GM18873 (cell line): ENCODE measurements at regions not wholly inside any gene's neighbourhood (a gene's known extent, or its start where the extent isn't known, plus 50 kb on each side); places are given as distances from the start of the nearest gene placed in this dataset.

Experiments
- ATAC-seq: cut with Tn5 transposase; IDR thresholded peaks from one replicate; pipeline ENCODE4 v1.9.1; 2021; ENCODE audit warnings: mild to moderate bottlenecking, moderate library complexity, moderate number of reproducible peaks; ENCODE audit not compliant: unreplicated experiment, low FRiP score

- no peak for ATAC-seq
Measured at GRCh38 chr2:65869296-65869695, 436.9 kb upstream of the SPRED2 start.

- no peak for ATAC-seq
Measured at GRCh38 chr2:65868177-65868576, 435.8 kb upstream of the SPRED2 start.

GRCh38 chr2:65867446-65867845 is 435.0 kb upstream of the SPRED2 start:
- ATAC-seq: no peak

- no peak for ATAC-seq
Measured at GRCh38 chr2:65866148-65866547, 433.7 kb upstream of the SPRED2 start.

GRCh38 chr2:65864619-65865018 is 432.2 kb upstream of the SPRED2 start:
- no peak for ATAC-seq

- ATAC-seq: no peak
Measured at GRCh38 chr2:65863713-65864112, 431.3 kb upstream of the SPRED2 start.

GRCh38 chr2:65856928-65857327 is 424.5 kb upstream of the SPRED2 start:
- ATAC-seq: no peak

- ATAC-seq: no peak
Measured at GRCh38 chr2:65856423-65856822, 424.0 kb upstream of the SPRED2 start.

- no peak for ATAC-seq
Measured at GRCh38 chr2:65850695-65851094, 418.3 kb upstream of the SPRED2 start.

- no peak for ATAC-seq
Measured at GRCh38 chr2:65846989-65847678, 414.7 kb upstream of the SPRED2 start.

- no peak for ATAC-seq
Measured at GRCh38 chr2:65845442-65846182, 413.2 kb upstream of the SPRED2 start.

GRCh38 chr2:65842104-65842503 is 409.7 kb upstream of the SPRED2 start:
- no peak for ATAC-seq

- no peak for ATAC-seq
Measured at GRCh38 chr2:65835975-65836549, 403.7 kb upstream of the SPRED2 start.

GRCh38 chr2:65834771-65835475 is 402.5 kb upstream of the SPRED2 start:
- ATAC-seq: no peak

- ATAC-seq: no peak
Measured at GRCh38 chr2:65834062-65834461, 401.7 kb upstream of the SPRED2 start.

GRCh38 chr2:65831509-65831908 is 399.1 kb upstream of the SPRED2 start:
- ATAC-seq: no peak

GRCh38 chr2:65826567-65826966 is 394.2 kb upstream of the SPRED2 start:
- no peak for ATAC-seq

GRCh38 chr2:65823511-65823910 is 391.1 kb upstream of the SPRED2 start:
- ATAC-seq: no peak

- no peak for ATAC-seq
Measured at GRCh38 chr2:65820454-65820853, 388.1 kb upstream of the SPRED2 start.

GRCh38 chr2:65819963-65820362 is 387.6 kb upstream of the SPRED2 start:
- ATAC-seq: no peak

- ATAC-seq: no peak
Measured at GRCh38 chr2:65818873-65819451, 386.6 kb upstream of the SPRED2 start.
